ENCODE measurements at regions not wholly inside any gene's neighbourhood (a gene's known extent, or its start where the extent isn't known, plus 50 kb on each side); places are given as distances from the start of the nearest gene placed in this dataset.

DNA sequence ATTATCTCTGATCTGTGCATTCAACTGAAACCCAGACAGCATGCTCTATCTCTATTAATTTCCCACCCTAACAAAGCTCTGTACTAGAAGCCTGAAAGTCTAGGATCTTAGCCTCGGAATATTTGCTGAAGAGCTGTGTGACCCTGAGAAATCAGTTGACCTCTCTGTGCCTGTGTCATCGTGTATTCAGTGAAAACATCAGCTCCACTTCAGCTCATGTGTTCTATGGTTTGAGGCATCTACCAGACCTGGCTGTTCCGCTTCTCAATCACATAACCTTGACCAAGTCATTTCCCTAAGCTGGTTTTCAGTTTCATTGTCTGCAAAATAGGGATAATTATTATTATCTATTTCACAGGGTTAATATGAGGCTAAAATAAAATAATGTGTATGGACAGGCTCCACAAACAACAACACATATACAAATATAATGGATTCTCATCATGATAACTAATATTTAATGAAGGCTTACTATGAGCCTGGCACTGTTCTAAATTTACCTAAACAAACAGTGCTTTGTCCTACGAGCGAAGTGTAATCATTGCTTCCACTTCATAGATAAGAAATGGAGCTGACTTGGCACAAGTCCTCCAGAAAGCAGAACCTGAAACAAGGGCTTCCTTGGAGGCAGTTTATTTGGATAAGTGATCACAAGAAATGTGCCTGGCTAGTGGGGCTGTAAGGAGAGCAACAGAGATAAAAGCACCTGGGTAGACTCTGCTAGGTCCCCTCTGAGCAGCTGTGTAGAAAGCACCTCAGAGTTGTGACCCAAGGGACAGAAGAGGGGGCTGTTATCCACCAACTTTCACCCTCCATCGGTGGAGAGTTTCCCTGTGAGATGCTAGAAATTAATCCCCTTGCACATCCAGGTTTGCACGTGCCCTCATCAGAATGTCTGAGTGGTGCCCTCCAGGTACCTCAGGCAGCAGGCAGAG, 356.9 kb downstream of the RAB28 start:
- H3K27ac ChIP-seq (ENCODE audit: low read depth, low read length) = no peak overlapping the region
- Mint-ChIP-seq H3K27ac (no peak overlapping the region), H3K9me3 (no peaks in the 10 kb centered on the region), H3K4me1 (peaks cover 23% of the 10 kb centered on the region), H3K4me3 (no peak overlapping the region), H3K27me3 (ENCODE audit: insufficient read depth) (no peaks in the 10 kb centered on the region), H3K36me3 (ENCODE audit: low read depth) (no peaks in the 10 kb centered on the region)
- 56 to 71% methylated on average over 5 to 7 of the region's 7 CpGs for WGBS, 2 experiments (ENCODE audit: insufficient coverage in 1 of 2, insufficient read length in 1 of 2)
- no peak overlapping the region for H3K4me3 ChIP-seq (ENCODE audit: low read length)
- H3K9me3 ChIP-seq (ENCODE audit: control insufficient read depth, low read length) = no peaks in the 10 kb centered on the region
- H3K27me3 ChIP-seq (ENCODE audit: control insufficient read depth, insufficient read depth, low read length, poor library complexity, severe bottlenecking) = no peaks in the 10 kb centered on the region
- H3K4me1 ChIP-seq (ENCODE audit: control insufficient read depth, insufficient read depth, low read length) = peaks cover 4% of the 10 kb centered on the region
- DNase-seq = no peak
- H3K36me3 ChIP-seq (ENCODE audit: control insufficient read depth, insufficient read depth, low read length) = no peaks in the 10 kb centered on the region
- no peak for TF ChIP-seq CTCF (conservative IDR thresholded peaks at IDR 0.05)
- H3K9ac ChIP-seq (ENCODE audit: extremely low read depth, low read length, poor library complexity, severe bottlenecking) = no peak overlapping the region

- H3K27ac Mint-ChIP-seq = no peak overlapping the region
- Histone ChIP-seq H3K4me1 (ENCODE audit: control insufficient read depth, insufficient read depth, low read length) (peaks cover 2% of the 10 kb centered on the region), H3K9ac (ENCODE audit: extremely low read depth, low read length, poor library complexity, severe bottlenecking) (no peak overlapping the region), H3K36me3 (ENCODE audit: control insufficient read depth, insufficient read depth, low read length) (no peaks in the 10 kb centered on the region), H3K27ac (ENCODE audit: low read depth, low read length) (no peak overlapping the region), H3K9me3 (ENCODE audit: control insufficient read depth, low read length) (no peaks in the 10 kb centered on the region), H3K27me3 (ENCODE audit: control insufficient read depth, insufficient read depth, low read length, poor library complexity, severe bottlenecking) (peaks cover 30% of the 10 kb centered on the region), H3K4me3 (ENCODE audit: low read length) (no peak overlapping the region)
- H3K4me1 Mint-ChIP-seq = peaks cover 34% of the 10 kb centered on the region
- peaks cover 10% of the 10 kb centered on the region for H3K27me3 Mint-ChIP-seq (ENCODE audit: insufficient read depth)
- no peak overlapping the region for H3K4me3 Mint-ChIP-seq
- no peak for TF ChIP-seq CTCF (conservative IDR thresholded peaks at IDR 0.05)
- no peak for DNase-seq
- 91 to 100% methylated on average over 1 to 2 of the region's 2 CpGs for WGBS, 2 experiments (ENCODE audit: insufficient coverage in 1 of 2, insufficient read length in 1 of 2)
- H3K9me3 Mint-ChIP-seq = peaks cover 1% of the 10 kb centered on the region
- no peaks in the 10 kb centered on the region for H3K36me3 Mint-ChIP-seq (ENCODE audit: low read depth)
Observed at GRCh38 chr4:13118633-13119032, 365.5 kb downstream of the RAB28 start.

DNA sequence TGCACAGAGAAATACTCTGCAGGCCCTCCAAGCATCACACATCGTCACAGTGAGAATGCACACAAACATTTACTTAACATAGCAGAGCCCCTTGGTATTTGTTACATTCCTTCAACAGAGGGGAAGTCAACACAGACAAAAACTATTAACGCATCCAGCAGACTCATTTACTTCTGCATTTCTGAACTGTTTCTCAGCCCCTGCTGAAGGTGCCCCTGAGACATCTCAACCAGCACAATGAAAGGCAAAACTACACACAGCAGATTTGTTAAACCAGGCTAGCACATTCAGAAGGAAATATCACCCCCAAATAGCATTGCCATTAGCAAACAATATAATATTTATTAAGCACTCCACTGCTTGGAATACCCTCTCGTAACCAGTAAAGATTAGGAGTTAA, 367.0 kb downstream of the RAB28 start:
- Histone ChIP-seq H3K27me3 (ENCODE audit: control insufficient read depth, insufficient read depth, low read length, poor library complexity, severe bottlenecking) (peaks cover 36% of the 10 kb centered on the region), H3K4me1 (ENCODE audit: control insufficient read depth, insufficient read depth, low read length) (no peaks in the 10 kb centered on the region), H3K9ac (ENCODE audit: extremely low read depth, low read length, poor library complexity, severe bottlenecking) (no peak overlapping the region), H3K9me3 (ENCODE audit: control insufficient read depth, low read length) (no peaks in the 10 kb centered on the region), H3K27ac (ENCODE audit: low read depth, low read length) (no peak overlapping the region), H3K36me3 (ENCODE audit: control insufficient read depth, insufficient read depth, low read length) (no peaks in the 10 kb centered on the region), H3K4me3 (ENCODE audit: low read length) (no peak overlapping the region)
- Mint-ChIP-seq H3K4me3 (no peak overlapping the region), H3K36me3 (ENCODE audit: low read depth) (no peaks in the 10 kb centered on the region), H3K27ac (no peak overlapping the region), H3K9me3 (peaks cover 1% of the 10 kb centered on the region), H3K4me1 (peaks cover 28% of the 10 kb centered on the region), H3K27me3 (ENCODE audit: insufficient read depth) (peaks cover 14% of the 10 kb centered on the region)
- 93 to 100% methylated on average over 1 to 3 of the region's 3 CpGs for WGBS, 2 experiments (ENCODE audit: insufficient coverage in 1 of 2, insufficient read length in 1 of 2)
- no peak for DNase-seq
- TF ChIP-seq CTCF (conservative IDR thresholded peaks at IDR 0.05) = no peak
